Keratinocyte (primary cell): ENCODE measurements at regions not wholly inside any gene's neighbourhood (a gene's known extent, or its start where the extent isn't known, plus 50 kb on each side); places are given as distances from the start of the nearest gene placed in this dataset.

Source experiments
- DNase-seq: peaks from one replicate; pipeline ENCODE4 v3.0.0-alpha.2; 2011; ENCODE audit warnings: low read depth, missing footprints, low spot score
- FAIRE-seq: peaks from 2 replicates; lab custom pipeline; 2011; peaks lifted over from hg19 to GRCh38; lab: Jason Lieb, UNC
- H2AFZ ChIP-seq: 2 replicates; pipeline ENCODE4 v1.6.0; 2012; ENCODE audit warnings: low read length, control low read depth, inconsistent platforms; ENCODE audit not compliant: control insufficient read depth
- H3K27ac ChIP-seq: 2 replicates; pipeline ENCODE4 v1.5.1; 2011; ENCODE audit warnings: low read length; ENCODE audit not compliant: control insufficient read depth, insufficient read depth
- H3K27me3 ChIP-seq: 3 replicates; pipeline ENCODE4 v1.6.0; 2011; ENCODE audit warnings: low read length; ENCODE audit not compliant: control insufficient read depth, insufficient read depth; ENCODE audit errors: extremely low read depth
- H3K36me3 ChIP-seq, 2 experiments: 2 replicates in 1 of 2; 3 replicates in 1 of 2; pipeline ENCODE4 v1.5.1; 2011; ENCODE audit warnings: low read length in 2 of 2, mild to moderate bottlenecking in 1 of 2; ENCODE audit not compliant: control insufficient read depth in 2 of 2, insufficient read depth in 2 of 2; ENCODE audit errors: extremely low read depth in 1 of 2
- H3K4me1 ChIP-seq: 3 replicates; pipeline ENCODE4 v1.5.1; 2011; ENCODE audit warnings: low read length; ENCODE audit not compliant: control insufficient read depth, insufficient read depth; ENCODE audit errors: extremely low read depth
- H3K4me2 ChIP-seq: 3 replicates; pipeline ENCODE4 v1.6.0; 2011; ENCODE audit warnings: low read depth, low read length; ENCODE audit not compliant: control insufficient read depth, insufficient read depth; ENCODE audit errors: extremely low read depth
- H3K4me3 ChIP-seq, 3 experiments: fragments of 200-600 bp in 1 of 3; sonication (generic) in 1 of 3; 2 replicates in 2 of 3; 3 replicates in 1 of 3; pipeline ENCODE4 v1.5.1; 2011 to 2016; ENCODE audit warnings: low read length in 3 of 3, mild to moderate bottlenecking in 3 of 3, control low read depth in 2 of 3, inconsistent platforms in 1 of 3, low read depth in 1 of 3, mixed read lengths in 1 of 3, mixed run types in 1 of 3, moderate library complexity in 1 of 3; ENCODE audit not compliant: control insufficient read depth in 2 of 3, insufficient read depth in 2 of 3; ENCODE audit errors: extremely low read depth in 1 of 3
- H3K79me2 ChIP-seq: 2 replicates; pipeline ENCODE4 v1.6.0; 2012; ENCODE audit warnings: low read length; ENCODE audit not compliant: control insufficient read depth, insufficient read depth
- H3K9ac ChIP-seq: 3 replicates; pipeline ENCODE4 v1.6.0; 2011; ENCODE audit warnings: low read length; ENCODE audit not compliant: control insufficient read depth, insufficient read depth; ENCODE audit errors: extremely low read depth
- H3K9me1 ChIP-seq: 3 replicates; pipeline ENCODE4 v1.6.0; 2011; ENCODE audit warnings: low read length; ENCODE audit not compliant: control insufficient read depth, insufficient read depth; ENCODE audit errors: extremely low read depth
- H3K9me3 ChIP-seq: 2 replicates; pipeline ENCODE4 v1.5.1; 2012; ENCODE audit warnings: low read depth, low read length; ENCODE audit not compliant: control insufficient read depth
- H4K20me1 ChIP-seq: 3 replicates; pipeline ENCODE4 v1.6.0; 2011; ENCODE audit warnings: low read length; ENCODE audit not compliant: control insufficient read depth, insufficient read depth; ENCODE audit errors: extremely low read depth
- EZH2 ChIP-seq: IDR thresholded peaks from one replicate; pipeline ENCODE4 v1.6.1; 2012; ENCODE audit warnings: inconsistent platforms, mild to moderate bottlenecking, low read length, moderate library complexity
- dilution Hi-C: fragments of 300-500 bp; cut with MboI; formaldehyde crosslinking; loops from one replicate; pipeline ENCODE4 v1.7.0; 2020; ENCODE audit warnings: low sequenced_read_pairs; ENCODE audit not compliant: extremely low pct_ligation_motif_present
- TF ChIP-seq, protein P1 (sequence below), 3 experiments: IDR thresholded peaks in 1 of 3; conservative IDR thresholded peaks in 1 of 3; optimal IDR thresholded peaks in 1 of 3; 2 replicates in 2 of 3; 3 replicates in 1 of 3; pipeline versions ENCODE3 to v1.5.1; 2011; ENCODE audit warnings: low read length in 3 of 3, mild to moderate bottlenecking in 3 of 3, moderate library complexity in 2 of 3, control low read depth in 1 of 3, inconsistent platforms in 1 of 3; ENCODE audit not compliant: insufficient read depth in 2 of 3; ENCODE audit errors: extremely low read depth in 1 of 3

DNA sequence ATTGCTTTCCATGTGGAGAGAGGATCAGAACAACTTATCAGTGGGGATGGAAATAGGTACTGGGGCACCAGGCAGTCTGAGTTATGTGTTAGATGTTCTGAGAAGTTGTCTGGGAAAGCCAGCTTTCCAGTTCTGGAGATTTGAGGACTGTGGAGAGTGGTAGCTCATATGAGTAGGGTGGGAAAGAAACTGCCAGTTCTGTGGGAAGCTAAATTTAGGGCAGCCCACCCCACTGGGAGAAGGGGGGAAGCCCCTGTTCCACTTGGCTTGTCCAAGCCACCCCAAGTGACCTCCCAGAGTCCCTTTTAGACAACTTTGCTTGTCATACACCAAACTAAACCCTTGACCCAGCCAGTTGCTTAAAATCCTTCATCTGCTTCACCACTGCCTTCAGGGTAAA is 189.5 kb downstream of the REEP3 start:
- H3K4me2 ChIP-seq: no peak overlapping the region
- H3K9ac ChIP-seq: no peak overlapping the region
- H4K20me1 ChIP-seq: no peaks in the 10 kb centered on the region
- no peak overlapping the region for H3K27ac ChIP-seq
- H3K79me2 ChIP-seq: no peaks in the 10 kb centered on the region
- no peaks in the 10 kb centered on the region for H3K9me3 ChIP-seq
- DNase-seq (no peak), FAIRE-seq (no peak)
- H3K4me3 ChIP-seq: no peak overlapping the region
- dilution Hi-C loops: no loop called here
- peaks cover 50% of the 10 kb centered on the region for H3K4me1 ChIP-seq
- no peak overlapping the region for H2AFZ ChIP-seq
- TF ChIP-seq, protein P1, sequence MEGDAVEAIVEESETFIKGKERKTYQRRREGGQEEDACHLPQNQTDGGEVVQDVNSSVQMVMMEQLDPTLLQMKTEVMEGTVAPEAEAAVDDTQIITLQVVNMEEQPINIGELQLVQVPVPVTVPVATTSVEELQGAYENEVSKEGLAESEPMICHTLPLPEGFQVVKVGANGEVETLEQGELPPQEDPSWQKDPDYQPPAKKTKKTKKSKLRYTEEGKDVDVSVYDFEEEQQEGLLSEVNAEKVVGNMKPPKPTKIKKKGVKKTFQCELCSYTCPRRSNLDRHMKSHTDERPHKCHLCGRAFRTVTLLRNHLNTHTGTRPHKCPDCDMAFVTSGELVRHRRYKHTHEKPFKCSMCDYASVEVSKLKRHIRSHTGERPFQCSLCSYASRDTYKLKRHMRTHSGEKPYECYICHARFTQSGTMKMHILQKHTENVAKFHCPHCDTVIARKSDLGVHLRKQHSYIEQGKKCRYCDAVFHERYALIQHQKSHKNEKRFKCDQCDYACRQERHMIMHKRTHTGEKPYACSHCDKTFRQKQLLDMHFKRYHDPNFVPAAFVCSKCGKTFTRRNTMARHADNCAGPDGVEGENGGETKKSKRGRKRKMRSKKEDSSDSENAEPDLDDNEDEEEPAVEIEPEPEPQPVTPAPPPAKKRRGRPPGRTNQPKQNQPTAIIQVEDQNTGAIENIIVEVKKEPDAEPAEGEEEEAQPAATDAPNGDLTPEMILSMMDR (optimal IDR thresholded peaks at IDR 0.05 in 1 of 3, IDR thresholded peaks at IDR 0.05 in 1 of 3, conservative IDR thresholded peaks at IDR 0.05 in 1 of 3; ENCODE audit: extremely low read depth in 1 of 3, insufficient read depth in 2 of 3, low read length in 3 of 3): no peak
- no peak for TF ChIP-seq EZH2
- H3K27me3 ChIP-seq: no peaks in the 10 kb centered on the region
- H3K36me3 ChIP-seq: no peaks in the 10 kb centered on the region
- no peaks in the 10 kb centered on the region for H3K9me1 ChIP-seq

DNA sequence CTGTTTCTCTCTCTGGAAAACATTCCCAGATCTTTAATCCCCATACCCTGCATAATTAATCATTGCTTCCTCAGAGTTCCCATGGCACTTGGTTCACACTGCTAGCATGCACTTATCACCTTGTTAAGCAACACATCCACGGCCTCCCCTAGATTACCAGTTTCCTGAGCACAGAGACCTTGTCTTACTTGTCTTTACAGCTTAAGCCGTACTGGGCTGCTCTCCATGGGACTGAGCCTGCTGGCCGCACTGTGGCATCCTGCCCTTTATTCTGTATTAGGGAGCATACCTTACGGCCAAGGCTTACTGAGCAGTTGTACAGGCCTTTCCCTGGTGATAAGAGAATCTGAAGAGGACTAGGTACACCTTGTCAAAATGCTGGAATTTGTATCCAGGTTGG is 190.2 kb downstream of the REEP3 start:
- dilution Hi-C loops: no loop called here
- Histone ChIP-seq H3K4me2 (no peak overlapping the region), H3K79me2 (no peaks in the 10 kb centered on the region), H3K4me1 (peaks cover 50% of the 10 kb centered on the region), H3K27ac (no peak overlapping the region), H3K36me3 (no peaks in the 10 kb centered on the region), H3K9me1 (no peaks in the 10 kb centered on the region), H3K9ac (no peak overlapping the region), H2AFZ (no peak overlapping the region), H3K27me3 (no peaks in the 10 kb centered on the region), H3K4me3 (no peak overlapping the region), H4K20me1 (no peaks in the 10 kb centered on the region), H3K9me3 (no peaks in the 10 kb centered on the region)
- FAIRE-seq (no peak), DNase-seq (no peak)
- TF ChIP-seq, protein P1 (optimal IDR thresholded peaks at IDR 0.05 in 1 of 3, IDR thresholded peaks at IDR 0.05 in 1 of 3, conservative IDR thresholded peaks at IDR 0.05 in 1 of 3; ENCODE audit: extremely low read depth in 1 of 3, insufficient read depth in 2 of 3, low read length in 3 of 3): no peak
- TF ChIP-seq EZH2: no peak
